ENCODE measurements at regions not wholly inside any gene's neighbourhood (a gene's known extent, or its start where the extent isn't known, plus 50 kb on each side); places are given as distances from the start of the nearest gene placed in this dataset.
"Not testable (repeated sequence)": the region's sequence is repeated elsewhere in the genome, so short reads cannot be mapped to it uniquely, and the experiment has no call there.

DNA sequence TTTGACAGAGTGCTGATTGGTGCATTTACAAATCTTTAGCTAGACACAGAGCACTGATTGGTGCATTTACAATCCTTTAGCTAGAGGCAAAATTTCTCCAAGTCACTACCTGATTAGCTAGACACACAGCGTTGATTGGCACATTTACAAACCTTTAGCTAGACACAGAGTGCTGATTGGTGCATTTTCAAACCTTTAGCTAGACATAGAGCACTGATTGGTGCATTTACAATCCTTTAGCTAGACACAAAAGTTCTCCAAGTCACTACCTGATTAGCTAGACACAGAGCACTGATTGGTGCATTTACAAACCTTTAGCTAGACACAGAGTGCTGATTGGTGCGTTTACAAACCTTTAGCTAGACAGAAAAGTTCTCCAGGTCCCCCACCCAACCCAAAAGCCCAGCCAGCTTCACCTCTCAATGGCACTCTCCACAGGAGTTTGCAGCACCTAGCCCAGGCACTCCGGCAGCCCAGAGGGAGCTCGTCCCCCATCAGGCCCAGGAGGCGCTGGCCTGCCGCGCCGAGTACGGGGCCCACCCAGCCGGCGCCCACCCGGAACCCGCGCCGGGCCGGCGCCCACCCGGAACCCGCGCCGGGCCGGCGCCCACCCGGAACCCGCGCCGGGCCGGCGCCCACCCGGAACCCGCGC is 241.8 kb downstream of the ASXL3 start:
- H3K4me3 ChIP-seq (ENCODE audit: low read length in 2 of 2); H3K27ac ChIP-seq (ENCODE audit: low read depth in 1 of 2, low read length in 2 of 2); ATAC-seq (ENCODE audit: low FRiP score); H3K36me3 ChIP-seq (ENCODE audit: control insufficient read depth in 1 of 2, insufficient read depth in 2 of 2, low read length in 1 of 2); H3K27me3 ChIP-seq (ENCODE audit: control insufficient read depth in 1 of 2, insufficient read depth in 2 of 2, low read length in 1 of 2); H3K4me1 ChIP-seq (ENCODE audit: control insufficient read depth in 1 of 2, insufficient read depth in 2 of 2, low read length in 2 of 2); intact Hi-C loops (cut with DNase I); H3K9me3 ChIP-seq (ENCODE audit: control insufficient read depth, low read length): not testable (repeated sequence)
- 53 to 92% methylated on average over 11 to 27 of the region's 32 CpGs for WGBS, 2 donors
- peak in 1 of 2 donors; percentile 37 for DNase-seq

DNA sequence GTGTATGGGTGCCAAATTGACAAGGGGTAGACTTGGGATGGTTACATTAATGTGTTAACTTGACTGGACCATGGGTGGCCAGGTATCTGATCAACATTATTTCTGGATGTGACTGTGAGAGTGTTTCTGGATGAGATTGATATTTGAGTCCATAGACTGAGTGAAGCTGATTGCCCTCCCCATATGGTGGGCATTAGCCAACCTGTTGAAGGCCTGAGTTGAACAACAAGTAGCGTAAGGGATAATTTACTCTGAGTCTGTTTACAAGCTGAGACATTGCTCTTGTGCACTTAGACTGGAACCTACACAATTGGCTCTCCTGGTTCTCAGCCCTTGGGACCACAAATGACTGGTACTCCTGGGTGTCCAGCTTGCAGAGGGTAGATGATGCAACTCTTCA is 240.1 kb downstream of the ASXL3 start:
- Histone ChIP-seq H3K27me3 (ENCODE audit: control insufficient read depth in 1 of 2, insufficient read depth in 2 of 2, low read length in 1 of 2) (no peaks in the 10 kb centered on the region), H3K4me1 (ENCODE audit: control insufficient read depth in 1 of 2, insufficient read depth in 2 of 2, low read length in 2 of 2) (no peaks in the 10 kb centered on the region), H3K36me3 (ENCODE audit: control insufficient read depth in 1 of 2, insufficient read depth in 2 of 2, low read length in 1 of 2) (no peaks in the 10 kb centered on the region), H3K9me3 (ENCODE audit: control insufficient read depth, low read length) (peaks cover 5% of the 10 kb centered on the region), H3K27ac (ENCODE audit: low read depth in 1 of 2, low read length in 2 of 2) (no peak overlapping the region), H3K4me3 (ENCODE audit: low read length in 2 of 2) (no peak overlapping the region)
- no peak for DNase-seq
- intact Hi-C loops (cut with DNase I) = no loop called here
- 98 to 100% methylated on average over 1 of the region's 1 CpG for WGBS, 2 donors
- ATAC-seq (ENCODE audit: low FRiP score) = no peak

DNA sequence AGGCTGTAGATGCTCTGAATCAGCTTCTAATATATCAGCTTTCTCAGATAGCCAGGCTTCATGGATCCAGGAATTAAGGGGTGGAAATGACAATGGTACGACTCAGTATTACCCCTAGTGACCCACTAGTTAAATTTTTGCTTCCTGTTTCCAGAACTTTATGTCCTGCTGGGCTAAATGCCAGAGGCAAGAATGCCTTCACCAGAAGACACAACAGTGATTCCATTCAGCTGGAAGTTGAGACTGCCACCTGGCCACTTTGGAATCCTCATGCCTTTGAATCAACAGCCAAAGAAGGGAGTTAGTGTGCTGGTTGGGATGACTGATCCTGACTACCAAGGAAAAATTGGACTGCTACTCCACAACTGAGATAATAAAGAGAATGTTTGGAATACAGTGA is 239.1 kb downstream of the ASXL3 start:
- Histone ChIP-seq H3K36me3 (ENCODE audit: control insufficient read depth in 1 of 2, insufficient read depth in 2 of 2, low read length in 1 of 2) (no peaks in the 10 kb centered on the region), H3K27me3 (ENCODE audit: control insufficient read depth in 1 of 2, insufficient read depth in 2 of 2, low read length in 1 of 2) (no peaks in the 10 kb centered on the region), H3K9me3 (ENCODE audit: control insufficient read depth, low read length) (peaks cover 5% of the 10 kb centered on the region), H3K4me3 (ENCODE audit: low read length in 2 of 2) (no peak overlapping the region), H3K4me1 (ENCODE audit: control insufficient read depth in 1 of 2, insufficient read depth in 2 of 2, low read length in 2 of 2) (no peaks in the 10 kb centered on the region), H3K27ac (ENCODE audit: low read depth in 1 of 2, low read length in 2 of 2) (no peak overlapping the region)
- ATAC-seq (ENCODE audit: low FRiP score) (no peak), DNase-seq (no peak)
- 55 to 75% methylated on average over 1 of the region's 1 CpG for WGBS, 2 donors
- intact Hi-C loops (cut with DNase I) = no loop called here

DNA sequence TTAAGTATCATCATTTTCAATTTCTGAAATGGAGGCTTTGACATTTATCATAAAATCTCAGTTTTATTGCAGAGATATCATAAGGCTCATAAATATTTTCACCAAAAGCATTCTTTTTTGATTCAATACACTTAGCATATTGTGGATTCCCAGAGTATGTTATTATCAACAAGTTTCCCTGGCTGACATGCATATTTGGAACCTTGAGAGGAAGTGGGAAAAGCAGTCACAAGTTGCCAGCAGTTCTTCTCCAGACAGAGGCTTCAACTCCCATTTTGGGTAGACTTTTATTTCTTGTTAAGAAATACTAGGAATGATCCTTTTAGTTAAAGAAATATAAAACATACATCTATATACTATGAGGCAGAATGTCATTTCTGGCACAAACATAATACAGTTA is 236.5 kb downstream of the ASXL3 start:
- H3K9me3 ChIP-seq (ENCODE audit: control insufficient read depth, low read length) = peaks cover 6% of the 10 kb centered on the region
- DNase-seq (no peak), ATAC-seq (ENCODE audit: low FRiP score) (no peak)
- no peaks in the 10 kb centered on the region for H3K27me3 ChIP-seq (ENCODE audit: control insufficient read depth in 1 of 2, insufficient read depth in 2 of 2, low read length in 1 of 2)
- no peak overlapping the region for H3K27ac ChIP-seq (ENCODE audit: low read depth in 1 of 2, low read length in 2 of 2)
- intact Hi-C loops (cut with DNase I) = no loop called here
- no peaks in the 10 kb centered on the region for H3K36me3 ChIP-seq (ENCODE audit: control insufficient read depth in 1 of 2, insufficient read depth in 2 of 2, low read length in 1 of 2)
- no peaks in the 10 kb centered on the region for H3K4me1 ChIP-seq (ENCODE audit: control insufficient read depth in 1 of 2, insufficient read depth in 2 of 2, low read length in 2 of 2)
- H3K4me3 ChIP-seq (ENCODE audit: low read length in 2 of 2) = no peak overlapping the region

DNA sequence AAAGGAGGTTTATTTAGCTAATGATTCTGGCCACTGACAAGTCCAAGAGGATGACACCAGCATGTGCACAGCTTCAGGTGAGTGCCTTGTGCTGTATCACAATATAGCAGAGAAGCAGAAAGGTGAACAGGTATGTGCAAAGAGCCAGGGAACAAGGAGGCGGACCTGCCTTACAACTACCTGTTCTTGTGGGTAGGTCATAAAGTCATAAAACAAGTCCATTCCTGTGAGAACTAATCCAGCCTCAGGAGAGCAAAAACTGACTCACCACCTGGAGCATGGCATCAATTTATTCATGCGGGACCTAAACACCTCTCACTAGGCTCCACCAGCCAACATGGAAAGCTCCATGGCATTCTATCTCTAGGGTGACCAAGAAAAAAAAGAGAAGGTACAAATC is 234.2 kb downstream of the ASXL3 start:
- H3K4me1 ChIP-seq (ENCODE audit: control insufficient read depth in 1 of 2, insufficient read depth in 2 of 2, low read length in 2 of 2) = no peaks in the 10 kb centered on the region
- no peak overlapping the region for H3K27ac ChIP-seq (ENCODE audit: low read depth in 1 of 2, low read length in 2 of 2)
- intact Hi-C loops (cut with DNase I) = no loop called here
- no peaks in the 10 kb centered on the region for H3K27me3 ChIP-seq (ENCODE audit: control insufficient read depth in 1 of 2, insufficient read depth in 2 of 2, low read length in 1 of 2)
- peaks cover 1% of the 10 kb centered on the region for H3K9me3 ChIP-seq (ENCODE audit: control insufficient read depth, low read length)
- H3K4me3 ChIP-seq (ENCODE audit: low read length in 2 of 2) = no peak overlapping the region
- 94 to 98% methylated on average over 2 of the region's 2 CpGs for WGBS, 2 donors
- ATAC-seq (ENCODE audit: low FRiP score) (no peak), DNase-seq (no peak)
- no peaks in the 10 kb centered on the region for H3K36me3 ChIP-seq (ENCODE audit: control insufficient read depth in 1 of 2, insufficient read depth in 2 of 2, low read length in 1 of 2)

DNA sequence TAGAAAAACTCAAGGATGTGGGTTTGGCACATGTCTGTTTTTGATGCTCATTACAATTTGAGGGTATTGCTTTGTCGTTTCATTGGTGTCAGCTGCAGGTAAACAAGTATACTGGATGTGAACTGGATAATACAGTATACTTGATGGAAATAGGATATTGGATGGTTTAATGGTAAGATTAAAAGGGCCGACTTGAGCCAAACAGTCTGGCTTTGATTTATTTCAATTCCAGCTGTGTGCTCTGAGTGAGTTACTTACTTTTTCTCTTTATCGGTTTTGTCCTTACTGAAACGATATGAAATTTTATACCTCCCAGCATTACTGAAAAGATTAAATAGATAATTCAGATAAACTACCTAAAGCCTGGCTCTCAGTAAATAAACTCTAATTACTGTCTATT is 227.6 kb downstream of the ASXL3 start:
- intact Hi-C loops (cut with DNase I) = no loop called here
- DNase-seq = no peak
- Histone ChIP-seq H3K4me1 (ENCODE audit: control insufficient read depth in 1 of 2, insufficient read depth in 2 of 2, low read length in 2 of 2) (no peaks in the 10 kb centered on the region), H3K27ac (ENCODE audit: low read depth in 1 of 2, low read length in 2 of 2) (no peak overlapping the region), H3K36me3 (ENCODE audit: control insufficient read depth in 1 of 2, insufficient read depth in 2 of 2, low read length in 1 of 2) (no peaks in the 10 kb centered on the region), H3K4me3 (ENCODE audit: low read length in 2 of 2) (no peak overlapping the region), H3K9me3 (ENCODE audit: control insufficient read depth, low read length) (peaks cover 1% of the 10 kb centered on the region), H3K27me3 (ENCODE audit: control insufficient read depth in 1 of 2, insufficient read depth in 2 of 2, low read length in 1 of 2) (no peaks in the 10 kb centered on the region)
- no peak for ATAC-seq (ENCODE audit: low FRiP score)
- WGBS, 2 donors = 36 to 43% methylated on average over 4 of the region's 4 CpGs

DNA sequence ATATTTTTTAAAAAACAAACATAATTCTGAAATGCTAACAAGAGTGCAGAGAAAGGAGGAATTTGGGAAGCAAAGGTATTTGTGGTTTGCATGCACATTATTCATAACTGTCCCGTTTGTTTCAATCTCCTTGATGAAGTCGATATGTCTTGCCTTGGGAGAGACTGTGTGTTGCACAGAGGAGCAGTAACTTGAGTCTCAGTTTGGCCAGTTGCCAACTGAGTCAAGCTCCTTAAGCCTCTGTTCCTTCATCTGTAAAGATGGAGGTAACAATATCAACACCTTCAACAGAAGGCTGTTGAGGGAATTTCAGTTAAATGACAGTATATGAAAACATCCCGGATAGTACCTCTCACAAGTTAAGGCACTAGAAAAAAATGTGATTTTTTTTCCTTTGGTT is 226.2 kb downstream of the ASXL3 start:
- Histone ChIP-seq H3K27ac (ENCODE audit: low read depth in 1 of 2, low read length in 2 of 2) (no peak overlapping the region), H3K36me3 (ENCODE audit: control insufficient read depth in 1 of 2, insufficient read depth in 2 of 2, low read length in 1 of 2) (no peaks in the 10 kb centered on the region), H3K4me3 (ENCODE audit: low read length in 2 of 2) (no peak overlapping the region), H3K9me3 (ENCODE audit: control insufficient read depth, low read length) (no peaks in the 10 kb centered on the region), H3K27me3 (ENCODE audit: control insufficient read depth in 1 of 2, insufficient read depth in 2 of 2, low read length in 1 of 2) (no peaks in the 10 kb centered on the region), H3K4me1 (ENCODE audit: control insufficient read depth in 1 of 2, insufficient read depth in 2 of 2, low read length in 2 of 2) (no peaks in the 10 kb centered on the region)
- 26 to 32% methylated on average over 3 of the region's 3 CpGs for WGBS, 2 donors
- intact Hi-C loops (cut with DNase I) = no loop called here
- no peak for ATAC-seq (ENCODE audit: low FRiP score)
- DNase-seq = no peak

DNA sequence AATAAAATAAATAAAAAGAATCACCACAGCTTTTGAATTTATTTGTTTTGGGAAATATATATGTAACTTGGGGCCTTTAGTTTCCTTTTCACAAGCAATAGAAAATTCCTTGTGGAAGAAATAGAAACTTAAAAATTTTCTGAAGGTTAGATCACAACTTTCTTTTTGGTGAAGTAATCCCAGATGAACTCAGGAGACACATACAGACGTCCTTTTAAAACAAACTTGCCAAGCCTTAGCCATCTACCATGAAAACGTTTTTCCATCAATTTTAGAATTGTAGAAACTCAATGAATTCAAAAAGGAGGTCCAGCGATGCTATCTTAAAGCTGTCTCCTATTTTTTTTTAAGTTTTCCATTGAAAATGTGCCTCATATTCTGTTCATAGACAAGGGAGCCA is 225.6 kb downstream of the ASXL3 start:
- no peaks in the 10 kb centered on the region for H3K9me3 ChIP-seq (ENCODE audit: control insufficient read depth, low read length)
- intact Hi-C loops (cut with DNase I) = no loop called here

DNA sequence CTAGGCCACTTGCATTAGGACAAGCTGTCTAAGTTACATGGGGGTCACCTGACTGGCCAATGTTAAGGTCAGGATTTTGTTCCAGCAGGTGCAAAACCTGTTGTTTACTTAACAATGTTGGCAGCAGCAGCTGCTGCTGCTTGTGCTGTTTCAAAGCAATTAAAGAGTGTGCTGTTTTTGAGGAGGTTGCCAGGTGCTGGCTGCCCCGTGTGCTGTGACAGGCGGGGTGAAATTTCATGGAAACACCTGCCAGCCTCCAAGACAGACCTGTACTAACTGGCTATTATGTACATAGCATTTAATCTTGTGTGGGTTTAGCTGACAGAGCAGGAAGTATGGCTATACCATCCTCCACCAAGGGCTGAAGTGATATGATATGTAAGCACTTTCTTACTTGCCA is 224.9 kb downstream of the ASXL3 start:
- H3K9me3 ChIP-seq (ENCODE audit: control insufficient read depth, low read length) = peaks cover 2% of the 10 kb centered on the region
- intact Hi-C loops (cut with DNase I) = no loop called here
- no peaks in the 10 kb centered on the region for H3K4me1 ChIP-seq (ENCODE audit: control insufficient read depth in 1 of 2, insufficient read depth in 2 of 2, low read length in 2 of 2)
- no peak overlapping the region for H3K27ac ChIP-seq (ENCODE audit: low read depth in 1 of 2, low read length in 2 of 2)
- H3K36me3 ChIP-seq (ENCODE audit: control insufficient read depth in 1 of 2, insufficient read depth in 2 of 2, low read length in 1 of 2) = no peaks in the 10 kb centered on the region
- WGBS, 2 donors = 82 to 92% methylated on average over 2 of the region's 2 CpGs
- no peak overlapping the region for H3K4me3 ChIP-seq (ENCODE audit: low read length in 2 of 2)
- DNase-seq = no peak
- H3K27me3 ChIP-seq (ENCODE audit: control insufficient read depth in 1 of 2, insufficient read depth in 2 of 2, low read length in 1 of 2) = no peaks in the 10 kb centered on the region
- no peak for ATAC-seq (ENCODE audit: low FRiP score)

More for the DNA sequence above, 225.6 kb downstream of the ASXL3 start:
- H3K4me1 ChIP-seq (ENCODE audit: control insufficient read depth in 1 of 2, insufficient read depth in 2 of 2, low read length in 2 of 2) = no peaks in the 10 kb centered on the region
- no peak for DNase-seq
- no peak overlapping the region for H3K4me3 ChIP-seq (ENCODE audit: low read length in 2 of 2)
- 26 to 29% methylated on average over 3 of the region's 3 CpGs for WGBS, 2 donors
- no peaks in the 10 kb centered on the region for H3K27me3 ChIP-seq (ENCODE audit: control insufficient read depth in 1 of 2, insufficient read depth in 2 of 2, low read length in 1 of 2)
- no peak overlapping the region for H3K27ac ChIP-seq (ENCODE audit: low read depth in 1 of 2, low read length in 2 of 2)
- no peaks in the 10 kb centered on the region for H3K36me3 ChIP-seq (ENCODE audit: control insufficient read depth in 1 of 2, insufficient read depth in 2 of 2, low read length in 1 of 2)
- ATAC-seq (ENCODE audit: low FRiP score) = no peak

Data from aorta (tissue), 5 donors.